GM12878 (cell line): ENCODE measurements at regions not wholly inside any gene's neighbourhood (a gene's known extent, or its start where the extent isn't known, plus 50 kb on each side); places are given as distances from the start of the nearest gene placed in this dataset.

Source experiments
- ATF2 ChIP-seq: IDR thresholded peaks from 2 replicates; pipeline ENCODE4 v1.6.1; 2012; ENCODE audit warnings: low read length, inconsistent platforms
- BCLAF1 ChIP-seq: fragments of 450-650 bp; IDR thresholded peaks from 2 replicates; pipeline ENCODE4 v1.6.1; 2017; ENCODE audit warnings: antibody characterized with exemption, mild to moderate bottlenecking, moderate library complexity
- CBFB ChIP-seq: IDR thresholded peaks from 2 replicates; pipeline ENCODE4 v1.6.1; 2016; ENCODE audit warnings: antibody characterized with exemption, low read depth
- CTCF ChIP-seq, 3 experiments: IDR thresholded peaks in 2 of 3; conservative IDR thresholded peaks in 1 of 3; 2 replicates each; pipeline ENCODE4 v1.5.1; 2011; ENCODE audit warnings: low read depth in 3 of 3, low read length in 3 of 3, mild to moderate bottlenecking in 3 of 3, control low read depth in 2 of 3, moderate library complexity in 2 of 3, inconsistent platforms in 1 of 3, mixed read lengths in 1 of 3; ENCODE audit not compliant: control insufficient read depth in 2 of 3, insufficient read depth in 1 of 3; ENCODE audit errors: extremely low read depth in 1 of 3
- E4F1 ChIP-seq: fragments of 450-650 bp; IDR thresholded peaks from 2 replicates; pipeline ENCODE4 v1.6.1; 2018; ENCODE audit warnings: borderline replicate concordance, mild to moderate bottlenecking; ENCODE audit not compliant: partially characterized antibody
- EP300 ChIP-seq, 2 experiments: fragments of 150-350 bp in 1 of 2; IDR thresholded peaks; 2 replicates each; pipeline ENCODE4 v1.6.1; 2011 to 2012; ENCODE audit warnings: low read depth in 2 of 2, low read length in 2 of 2, borderline replicate concordance in 1 of 2, improper control_type of control experiment in 1 of 2, inconsistent platforms in 1 of 2; ENCODE audit not compliant: control insufficient read depth in 1 of 2
- JUND ChIP-seq: IDR thresholded peaks from 2 replicates; pipeline ENCODE4 v1.6.1; 2012; ENCODE audit warnings: low read depth, mild to moderate bottlenecking, low read length, improper control_type of control experiment, moderate library complexity
- NR2C2 ChIP-seq: IDR thresholded peaks from 2 replicates; pipeline ENCODE4 v1.6.1; 2011; ENCODE audit warnings: borderline replicate concordance, low read depth; ENCODE audit not compliant: control insufficient read depth, insufficient read length
- POLR2AphosphoS5 ChIP-seq: IDR thresholded peaks from 2 replicates; pipeline ENCODE4 v1.6.1; 2011; ENCODE audit warnings: mild to moderate bottlenecking, low read length, inconsistent platforms
- SMARCA5 ChIP-seq: fragments of 450-650 bp; IDR thresholded peaks from 2 replicates; pipeline ENCODE4 v1.6.1; 2017; ENCODE audit warnings: mild to moderate bottlenecking
- TARDBP ChIP-seq: IDR thresholded peaks from 2 replicates; pipeline ENCODE4 v1.6.1; 2016; ENCODE audit warnings: borderline replicate concordance
- ZNF217 ChIP-seq: fragments of 450-650 bp; IDR thresholded peaks from 2 replicates; pipeline ENCODE4 v1.6.1; 2017; ENCODE audit warnings: antibody characterized with exemption, mild to moderate bottlenecking
- ZNF274 ChIP-seq: IDR thresholded peaks from one replicate; pipeline ENCODE4 v1.8.0; 2011; ENCODE audit not compliant: insufficient read length, insufficient read depth

- TF ChIP-seq TARDBP (no peak), ATF2 (no peak), CTCF (IDR thresholded peaks at IDR 0.05 in 2 of 3, conservative IDR thresholded peaks at IDR 0.05 in 1 of 3; ENCODE audit: control insufficient read depth in 2 of 3, extremely low read depth in 1 of 3, insufficient read depth in 1 of 3, low read depth in 3 of 3, low read length in 3 of 3) (no peak), BCLAF1 (no peak), SMARCA5 (no peak), E4F1 (no peak), NR2C2 (no peak), CBFB (no peak), ZNF217 (no peak), EP300 (IDR thresholded peaks at IDR 0.05; ENCODE audit: borderline replicate concordance in 1 of 2, control insufficient read depth in 1 of 2, low read depth in 2 of 2, low read length in 2 of 2) (no peak), JUND (no peak), POLR2AphosphoS5 (no peak), ZNF274 (no peak)
Measured at GRCh38 chr1:232503497-232503896, 126.4 kb downstream of the SIPA1L2 start.
